K562 (cell line): ENCODE measurements at regions not wholly inside any gene's neighbourhood (a gene's known extent, or its start where the extent isn't known, plus 50 kb on each side); places are given as distances from the start of the nearest gene placed in this dataset.

Experiments used
- ATAC-seq: fragments of 200-7000 bp; cut with Tn5 transposase; 3 replicates; pipeline ENCODE4 v1.9.1; 2020; ENCODE audit warnings: moderate library complexity
- BruUV-seq: library from RNA; stranded (reverse); fragments of 400-500 nt; replicated peaks from 2 replicates; lab custom pipeline; 2021; lab: Mats Ljungman, UMichigan
- CTCF ChIA-PET: fragments of 300-600 bp; formaldehyde crosslinking; extraction: SDS; loops from one replicate; lab custom pipeline; 2021; ENCODE audit warnings: low intra/inter-chr PET ratio; lab: Yijun Ruan, JAX
- POLR2A ChIA-PET: fragments of 300-600, 350-650 bp; sonication (Branson Sonifier 250); formaldehyde crosslinking; extraction: SDS; loops from one replicate; lab custom pipeline; 2021; ENCODE audit warnings: antibody characterized with exemption, inconsistent platforms; lab: Yijun Ruan, JAX
- DNase-seq, 4 experiments: peaks; one replicate each; pipeline versions ENCODE4 v3.0.0 to v3.0.0-alpha.2; 2011 to 2018; ENCODE audit warnings: low spot score in 3 of 4, mixed read lengths in 3 of 4; ENCODE audit errors: extremely low read depth in 1 of 4
- FAIRE-seq: peaks from 2 replicates; lab custom pipeline; 2011; peaks lifted over from hg19 to GRCh38; lab: Jason Lieb, UNC
- H2AFZ ChIP-seq: 2 replicates; pipeline ENCODE4 v1.6.0; 2011; ENCODE audit warnings: low read depth, low read length, control low read depth, inconsistent platforms
- H3K27ac ChIP-seq: fragments of 200-600 bp; 3 replicates; pipeline ENCODE4 v1.8.0; 2011; ENCODE audit warnings: low read depth, mild to moderate bottlenecking, control low read depth, inconsistent platforms, low read length, moderate library complexity, mixed read lengths; ENCODE audit errors: extremely low read depth
- H3K27me3 ChIP-seq, 2 experiments: fragments of 300-600 bp in 1 of 2; 2 replicates in 1 of 2; 3 replicates in 1 of 2; pipeline versions ENCODE4 v1.6.0 to v1.8.0; 2011; ENCODE audit warnings: inconsistent platforms in 2 of 2, low read length in 2 of 2, mild to moderate bottlenecking in 1 of 2, mixed read lengths in 1 of 2, moderate library complexity in 1 of 2; ENCODE audit not compliant: control insufficient read depth in 2 of 2, insufficient read depth in 2 of 2
- H3K36me3 ChIP-seq: fragments of 300-600 bp; 3 replicates; pipeline ENCODE4 v1.8.0; 2011; ENCODE audit warnings: mild to moderate bottlenecking, low read length, inconsistent platforms; ENCODE audit not compliant: control insufficient read depth, insufficient read depth
- H3K4me1 ChIP-seq, 2 experiments: fragments of 200-600 bp in 1 of 2; replicated peaks in 1 of 2; 2 replicates in 1 of 2; 3 replicates in 1 of 2; pipeline versions ENCODE4 v1.5.1 to v1.8.0; 2011; ENCODE audit warnings: inconsistent platforms in 2 of 2, low read length in 2 of 2, mild to moderate bottlenecking in 1 of 2, mixed read lengths in 1 of 2, moderate library complexity in 1 of 2; ENCODE audit not compliant: control insufficient read depth in 2 of 2, insufficient read depth in 2 of 2
- H3K4me2 ChIP-seq: 2 replicates; pipeline ENCODE4 v1.6.1; 2011; ENCODE audit warnings: low read length, control low read depth, inconsistent platforms, mixed read lengths; ENCODE audit not compliant: insufficient read depth
- H3K4me3 ChIP-seq: fragments of 200-600 bp; sonication (generic), shearing (Covaris generic); 2 replicates; pipeline ENCODE4 v1.5.1; 2016; ENCODE audit warnings: control low read depth, inconsistent platforms
- H3K79me2 ChIP-seq: fragments of 200-600 bp; 3 replicates; pipeline ENCODE4 v1.8.0; 2011; ENCODE audit warnings: low read length, inconsistent platforms; ENCODE audit not compliant: control insufficient read depth, insufficient read depth
- H3K9ac ChIP-seq, 2 experiments: 2 replicates each; pipeline versions ENCODE4 v1.6.0 to v1.6.1; 2011; ENCODE audit warnings: low read depth in 2 of 2, low read length in 2 of 2, control low read depth in 1 of 2, inconsistent platforms in 1 of 2, mild to moderate bottlenecking in 1 of 2, mixed read lengths in 1 of 2; ENCODE audit not compliant: insufficient read depth in 1 of 2
- H3K9me1 ChIP-seq: one replicate; pipeline ENCODE4 v1.6.0; 2011; ENCODE audit warnings: inconsistent platforms, mild to moderate bottlenecking, low read length, moderate library complexity; ENCODE audit not compliant: control insufficient read depth, insufficient read depth
- H3K9me3 ChIP-seq: replicated peaks from 2 replicates; pipeline ENCODE4 v1.5.1; 2011; ENCODE audit warnings: low read depth, low read length, inconsistent platforms; ENCODE audit not compliant: control insufficient read depth, insufficient read depth
- H4K20me1 ChIP-seq: replicated peaks from 2 replicates; pipeline ENCODE4 v1.6.1; 2011; ENCODE audit warnings: low read length, inconsistent platforms, mixed read lengths; ENCODE audit not compliant: control insufficient read depth, insufficient read depth
- ARID2 ChIP-seq: fragments of 450-650 bp; IDR thresholded peaks from 2 replicates; pipeline ENCODE4 v1.6.1; 2017; ENCODE audit warnings: antibody characterized with exemption, mild to moderate bottlenecking
- BCOR ChIP-seq: fragments of 450-650 bp; IDR thresholded peaks from 2 replicates; pipeline ENCODE4 v1.6.1; 2016
- BRCA1 ChIP-seq, 2 experiments: fragments of 450-650 bp in 1 of 2; sonication (generic) in 1 of 2; formaldehyde crosslinking in 1 of 2; IDR thresholded peaks; 2 replicates each; pipeline versions ENCODE4 v1.5.0 to v1.6.1; 2017 to 2020; ENCODE audit warnings: mild to moderate bottlenecking in 1 of 2, missing genetic modification reagents in 1 of 2
- DNMT1 ChIP-seq: fragments of 450-650 bp; IDR thresholded peaks from 2 replicates; pipeline ENCODE4 v1.6.1; 2016; ENCODE audit warnings: antibody characterized with exemption, mild to moderate bottlenecking
- EWSR1 ChIP-seq: fragments of 450-650 bp; IDR thresholded peaks from 2 replicates; pipeline ENCODE4 v1.6.1; 2018; ENCODE audit warnings: borderline replicate concordance, mild to moderate bottlenecking, low read depth, moderate library complexity; ENCODE audit not compliant: partially characterized antibody
- MAZ ChIP-seq, 2 experiments: fragments of 450-650 bp in 1 of 2; sonication (generic) in 1 of 2; formaldehyde crosslinking; IDR thresholded peaks in 1 of 2; conservative IDR thresholded peaks in 1 of 2; 2 replicates each; pipeline versions ENCODE4 v1.4.0 to v1.5.0; 2020; ENCODE audit warnings: mild to moderate bottlenecking in 1 of 2, missing genetic modification reagents in 1 of 2
- MNT ChIP-seq, 2 experiments: fragments of 450-650 bp; conservative IDR thresholded peaks; 2 replicates each; pipeline ENCODE4 v1.6.1; 2017; ENCODE audit warnings: mild to moderate bottlenecking in 2 of 2, moderate library complexity in 2 of 2
- POU5F1 ChIP-seq: fragments of 150-350 bp; IDR thresholded peaks from 2 replicates; pipeline ENCODE4 v1.6.1; 2014; ENCODE audit warnings: borderline replicate concordance, low read length, low read depth, mild to moderate bottlenecking; ENCODE audit not compliant: partially characterized antibody
- PURB ChIP-seq: sonication (generic); formaldehyde crosslinking; IDR thresholded peaks from 2 replicates; pipeline ENCODE4 v1.9.0; 2021; ENCODE audit warnings: low read depth, mild to moderate bottlenecking, missing genetic modification reagents
- SMARCA5 ChIP-seq: fragments of 450-650 bp; IDR thresholded peaks from 2 replicates; pipeline ENCODE4 v1.6.1; 2016
- SMARCC2 ChIP-seq: fragments of 450-650 bp; IDR thresholded peaks from 2 replicates; pipeline ENCODE4 v1.6.1; 2017; ENCODE audit warnings: antibody characterized with exemption, moderate library complexity, mild to moderate bottlenecking, low read depth
- STAG1 ChIP-seq: sonication (generic); formaldehyde crosslinking; IDR thresholded peaks from 2 replicates; pipeline ENCODE4 v1.5.0; 2020; ENCODE audit warnings: missing genetic modification reagents, borderline replicate concordance
- TOE1 ChIP-seq, 2 experiments: fragments of 450-650 bp in 1 of 2; sonication (generic) in 1 of 2; formaldehyde crosslinking in 1 of 2; IDR thresholded peaks; 2 replicates each; pipeline versions ENCODE4 v1.7.1 to v1.8.0; 2016 to 2022; ENCODE audit warnings: borderline replicate concordance in 2 of 2, mild to moderate bottlenecking in 2 of 2, antibody characterized with exemption in 1 of 2, inconsistent platforms in 1 of 2, low read depth in 1 of 2, missing genetic modification reagents in 1 of 2, moderate library complexity in 1 of 2
- USF2 ChIP-seq: sonication (generic); formaldehyde crosslinking; IDR thresholded peaks from 2 replicates; pipeline ENCODE4 v1.5.0; 2020; ENCODE audit warnings: missing genetic modification reagents
- ZNF212 ChIP-seq: fragments of 450-650 bp; formaldehyde crosslinking; IDR thresholded peaks from 2 replicates; pipeline ENCODE4 v1.4.0; 2020; ENCODE audit warnings: mild to moderate bottlenecking
- ZNF583 ChIP-seq: fragments of 250-450 bp; sonication (Bioruptor Pico); IDR thresholded peaks from 2 replicates; pipeline ENCODE4 v1.4.0; 2020
- WGBS: fragments of 100-300 bp; shearing (Covaris generic); methylation state at CpG from one replicate; pipeline ENCODE4 v1.1.6; 2016; ENCODE audit warnings: low coverage, mixed read lengths; ENCODE audit not compliant: insufficient coverage; ENCODE audit errors: missing lambda C conversion rate; 5-methylcytosine and 5-hydroxymethylcytosine counted together
- in situ Hi-C: fragments of 300-500 bp; cut with MboI; formaldehyde crosslinking; loops from 4 replicates; pipeline ENCODE4 v1.15.0; 2018; ENCODE audit warnings: inconsistent platforms, mixed read lengths
- intact Hi-C: fragments of 100-400 bp; cut with micrococcal nuclease; formaldehyde crosslinking; loops from 2 replicates; pipeline ENCODE4 v1.14.2; 2022
- TF ChIP-seq, protein P1 (sequence below): sonication (generic); formaldehyde crosslinking; IDR thresholded peaks from 2 replicates; pipeline ENCODE4 v1.8.0; 2022; ENCODE audit warnings: mild to moderate bottlenecking, missing genetic modification reagents

GRCh38 chr11:46208803-46209202, 68.7 kb upstream of the CREB3L1 start:
- H3K27me3 ChIP-seq = peaks cover 0 to 5% of the 10 kb centered on the region in 2 experiments; a peak in 1 of 5 replicates
- no peak overlapping the region for H2AFZ ChIP-seq
- WGBS = 88% methylated on average over 4 of the region's 4 CpGs
- peaks cover 0 to 11% of the 10 kb centered on the region in 2 experiments; a peak in 3 of 5 replicates for H3K4me1 ChIP-seq
- H3K27ac ChIP-seq = no peak overlapping the region
- H3K4me2 ChIP-seq = no peak overlapping the region
- CTCF ChIA-PET = interaction anchor here (0.6 kb wide), 1 partner anchor 22 kb away, joined by 3 read pairs; no protein-coding TSS in a partner anchor
- no TSS peak for BruUV-seq
- no peaks in the 10 kb centered on the region for H3K9me3 ChIP-seq
- POLR2A ChIA-PET = no interaction called here
- H3K4me3 ChIP-seq = no peak overlapping the region
- H3K9ac ChIP-seq = no peak overlapping the region
- ATAC-seq (no peak), DNase-seq (no peak), FAIRE-seq (no peak)
- intact Hi-C loops = no loop called here
- no peaks in the 10 kb centered on the region for H3K79me2 ChIP-seq
- in situ Hi-C loops = no loop called here
- H3K36me3 ChIP-seq = no peaks in the 10 kb centered on the region
- no peaks in the 10 kb centered on the region for H4K20me1 ChIP-seq
- no peaks in the 10 kb centered on the region for H3K9me1 ChIP-seq
- TF ChIP-seq, protein P1, sequence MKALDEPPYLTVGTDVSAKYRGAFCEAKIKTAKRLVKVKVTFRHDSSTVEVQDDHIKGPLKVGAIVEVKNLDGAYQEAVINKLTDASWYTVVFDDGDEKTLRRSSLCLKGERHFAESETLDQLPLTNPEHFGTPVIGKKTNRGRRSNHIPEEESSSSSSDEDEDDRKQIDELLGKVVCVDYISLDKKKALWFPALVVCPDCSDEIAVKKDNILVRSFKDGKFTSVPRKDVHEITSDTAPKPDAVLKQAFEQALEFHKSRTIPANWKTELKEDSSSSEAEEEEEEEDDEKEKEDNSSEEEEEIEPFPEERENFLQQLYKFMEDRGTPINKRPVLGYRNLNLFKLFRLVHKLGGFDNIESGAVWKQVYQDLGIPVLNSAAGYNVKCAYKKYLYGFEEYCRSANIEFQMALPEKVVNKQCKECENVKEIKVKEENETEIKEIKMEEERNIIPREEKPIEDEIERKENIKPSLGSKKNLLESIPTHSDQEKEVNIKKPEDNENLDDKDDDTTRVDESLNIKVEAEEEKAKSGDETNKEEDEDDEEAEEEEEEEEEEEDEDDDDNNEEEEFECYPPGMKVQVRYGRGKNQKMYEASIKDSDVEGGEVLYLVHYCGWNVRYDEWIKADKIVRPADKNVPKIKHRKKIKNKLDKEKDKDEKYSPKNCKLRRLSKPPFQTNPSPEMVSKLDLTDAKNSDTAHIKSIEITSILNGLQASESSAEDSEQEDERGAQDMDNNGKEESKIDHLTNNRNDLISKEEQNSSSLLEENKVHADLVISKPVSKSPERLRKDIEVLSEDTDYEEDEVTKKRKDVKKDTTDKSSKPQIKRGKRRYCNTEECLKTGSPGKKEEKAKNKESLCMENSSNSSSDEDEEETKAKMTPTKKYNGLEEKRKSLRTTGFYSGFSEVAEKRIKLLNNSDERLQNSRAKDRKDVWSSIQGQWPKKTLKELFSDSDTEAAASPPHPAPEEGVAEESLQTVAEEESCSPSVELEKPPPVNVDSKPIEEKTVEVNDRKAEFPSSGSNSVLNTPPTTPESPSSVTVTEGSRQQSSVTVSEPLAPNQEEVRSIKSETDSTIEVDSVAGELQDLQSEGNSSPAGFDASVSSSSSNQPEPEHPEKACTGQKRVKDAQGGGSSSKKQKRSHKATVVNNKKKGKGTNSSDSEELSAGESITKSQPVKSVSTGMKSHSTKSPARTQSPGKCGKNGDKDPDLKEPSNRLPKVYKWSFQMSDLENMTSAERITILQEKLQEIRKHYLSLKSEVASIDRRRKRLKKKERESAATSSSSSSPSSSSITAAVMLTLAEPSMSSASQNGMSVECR (CRISPR knock-in tag) = no peak
- TF ChIP-seq SMARCA5 (peak; percentile 67; the same call in 1 of the 2 replicates), ARID2 (no peak), PURB (no peak), MNT (conservative IDR thresholded peaks at IDR 0.05) (no peak), STAG1 (CRISPR knock-in tag) (no peak), TOE1 (IDR thresholded peaks at IDR 0.05; ENCODE audit: borderline replicate concordance) (no peak), TOE1 (CRISPR knock-in tag; IDR thresholded peaks at IDR 0.05; ENCODE audit: borderline replicate concordance, low read depth) (no peak), BRCA1 (IDR thresholded peaks at IDR 0.05) (no peak), BRCA1 (CRISPR knock-in tag; IDR thresholded peaks at IDR 0.05) (no peak), USF2 (CRISPR knock-in tag) (no peak), ZNF212 (no peak), SMARCC2 (no peak), ZNF583 (CRISPR knock-in tag) (no peak), DNMT1 (no peak), BCOR (peak; percentile 49; the same call in 1 of the 2 replicates), EWSR1 (no peak), MAZ (CRISPR knock-in tag; conservative IDR thresholded peaks at IDR 0.05 in 1 of 2, IDR thresholded peaks at IDR 0.05 in 1 of 2) (no peak), POU5F1 (no peak)
